GM13976 (cell line): ENCODE measurements at regions not wholly inside any gene's neighbourhood (a gene's known extent, or its start where the extent isn't known, plus 50 kb on each side); places are given as distances from the start of the nearest gene placed in this dataset.

Experiments used
- DNase-seq: peaks from one replicate; pipeline ENCODE4 v3.0.0; 2012; ENCODE audit warnings: low spot score
- in situ Hi-C: fragments of 300-500 bp; cut with MboI; formaldehyde crosslinking; loops from one replicate; pipeline ENCODE4 v1.12.0; 2022; ENCODE audit warnings: low sequenced_read_pairs, mixed read lengths, inconsistent platforms; ENCODE audit not compliant: unreplicated experiment
- TF ChIP-seq, protein P1 (sequence below): IDR thresholded peaks from 2 replicates; pipeline ENCODE4 v1.5.1; 2012; ENCODE audit warnings: borderline replicate concordance, mild to moderate bottlenecking; ENCODE audit not compliant: insufficient read depth; ENCODE audit errors: extremely low read depth, missing control alignments, control extremely low read depth

DNA sequence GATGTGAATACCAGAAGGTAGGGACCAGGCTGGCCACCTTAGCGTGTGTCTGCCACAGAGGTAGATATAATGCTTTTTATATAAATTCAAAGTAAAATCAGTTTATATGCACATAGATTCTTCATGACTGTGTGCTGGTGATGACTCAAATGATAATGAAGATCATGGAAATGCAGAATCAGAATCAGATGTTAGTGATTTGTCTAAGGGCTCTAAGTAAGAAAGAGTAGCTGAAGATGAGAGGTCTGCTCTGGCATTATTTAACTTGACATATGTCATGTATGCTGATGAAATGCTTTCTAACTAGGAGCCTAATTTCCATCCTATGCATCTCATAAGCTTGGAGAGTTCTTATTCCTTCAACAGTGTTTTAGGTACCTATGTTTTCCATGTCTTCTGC lies 50.3 kb upstream of the DPH6 start:
- TF ChIP-seq, protein P1, sequence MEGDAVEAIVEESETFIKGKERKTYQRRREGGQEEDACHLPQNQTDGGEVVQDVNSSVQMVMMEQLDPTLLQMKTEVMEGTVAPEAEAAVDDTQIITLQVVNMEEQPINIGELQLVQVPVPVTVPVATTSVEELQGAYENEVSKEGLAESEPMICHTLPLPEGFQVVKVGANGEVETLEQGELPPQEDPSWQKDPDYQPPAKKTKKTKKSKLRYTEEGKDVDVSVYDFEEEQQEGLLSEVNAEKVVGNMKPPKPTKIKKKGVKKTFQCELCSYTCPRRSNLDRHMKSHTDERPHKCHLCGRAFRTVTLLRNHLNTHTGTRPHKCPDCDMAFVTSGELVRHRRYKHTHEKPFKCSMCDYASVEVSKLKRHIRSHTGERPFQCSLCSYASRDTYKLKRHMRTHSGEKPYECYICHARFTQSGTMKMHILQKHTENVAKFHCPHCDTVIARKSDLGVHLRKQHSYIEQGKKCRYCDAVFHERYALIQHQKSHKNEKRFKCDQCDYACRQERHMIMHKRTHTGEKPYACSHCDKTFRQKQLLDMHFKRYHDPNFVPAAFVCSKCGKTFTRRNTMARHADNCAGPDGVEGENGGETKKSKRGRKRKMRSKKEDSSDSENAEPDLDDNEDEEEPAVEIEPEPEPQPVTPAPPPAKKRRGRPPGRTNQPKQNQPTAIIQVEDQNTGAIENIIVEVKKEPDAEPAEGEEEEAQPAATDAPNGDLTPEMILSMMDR = no peak
- in situ Hi-C loops = no loop called here
- DNase-seq = no peak

DNA sequence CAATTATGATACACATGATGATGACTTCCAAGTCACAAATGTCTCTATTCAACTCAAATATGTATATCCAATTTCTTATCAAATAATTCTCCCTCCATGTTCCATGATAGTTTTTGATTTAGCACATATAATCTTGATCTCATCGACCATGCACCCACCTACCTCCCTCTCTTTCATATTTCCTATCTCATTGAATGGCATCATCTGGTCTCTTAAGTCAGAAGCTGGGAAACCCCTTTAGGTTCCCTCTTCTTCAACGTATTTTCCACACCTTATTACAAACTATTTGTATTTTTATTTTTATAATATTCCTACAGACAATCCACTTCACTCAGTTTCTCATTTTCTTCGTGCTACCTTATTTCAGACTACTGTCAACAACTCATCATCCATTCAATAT lies 56.9 kb upstream of the DPH6 start:
- TF ChIP-seq, protein P1 = no peak
- DNase-seq = no peak
- in situ Hi-C loops = no loop called here

DNA sequence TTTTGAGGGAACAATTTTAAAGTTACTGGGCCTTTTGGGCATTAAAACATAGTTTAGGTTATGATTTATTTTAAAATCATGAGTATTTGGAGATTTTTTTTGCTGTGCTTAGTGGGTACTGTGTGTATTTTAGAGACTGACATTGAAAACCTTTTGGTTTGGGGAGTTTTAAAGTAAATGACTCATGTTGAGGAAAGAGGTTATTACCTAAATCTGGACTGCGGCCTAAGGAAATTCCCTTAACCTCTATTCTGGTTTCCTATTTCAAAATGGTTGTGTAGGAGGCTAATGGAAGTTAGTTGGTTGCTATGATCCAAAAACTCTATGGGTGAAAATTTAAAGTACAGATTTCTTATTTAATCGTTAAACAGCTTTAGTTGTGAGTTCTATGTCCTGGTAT lies 57.3 kb upstream of the DPH6 start:
- TF ChIP-seq, protein P1 = no peak
- peak; percentile 17 for DNase-seq
- in situ Hi-C loops = no loop called here

DNA sequence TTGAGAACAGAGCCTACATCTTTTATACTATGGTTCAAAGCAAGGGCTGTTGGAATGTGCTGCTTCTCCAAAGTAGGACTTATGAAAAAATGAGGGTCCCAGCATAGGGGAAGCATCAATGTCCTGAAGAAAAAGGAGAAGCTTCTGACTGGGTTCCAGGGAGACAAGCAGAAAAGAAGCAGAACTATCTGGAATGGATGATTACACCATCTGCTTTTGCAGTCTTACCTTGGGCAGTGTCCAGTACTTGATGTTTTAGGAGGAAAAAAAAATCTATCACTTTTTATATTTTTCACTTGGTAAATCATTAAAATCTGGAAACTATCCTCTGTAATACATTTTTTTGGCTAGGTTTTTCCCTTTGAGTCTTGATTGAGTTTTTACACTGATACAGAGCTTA lies 57.9 kb upstream of the DPH6 start:
- in situ Hi-C loops = no loop called here
- TF ChIP-seq, protein P1 = no peak

DNA sequence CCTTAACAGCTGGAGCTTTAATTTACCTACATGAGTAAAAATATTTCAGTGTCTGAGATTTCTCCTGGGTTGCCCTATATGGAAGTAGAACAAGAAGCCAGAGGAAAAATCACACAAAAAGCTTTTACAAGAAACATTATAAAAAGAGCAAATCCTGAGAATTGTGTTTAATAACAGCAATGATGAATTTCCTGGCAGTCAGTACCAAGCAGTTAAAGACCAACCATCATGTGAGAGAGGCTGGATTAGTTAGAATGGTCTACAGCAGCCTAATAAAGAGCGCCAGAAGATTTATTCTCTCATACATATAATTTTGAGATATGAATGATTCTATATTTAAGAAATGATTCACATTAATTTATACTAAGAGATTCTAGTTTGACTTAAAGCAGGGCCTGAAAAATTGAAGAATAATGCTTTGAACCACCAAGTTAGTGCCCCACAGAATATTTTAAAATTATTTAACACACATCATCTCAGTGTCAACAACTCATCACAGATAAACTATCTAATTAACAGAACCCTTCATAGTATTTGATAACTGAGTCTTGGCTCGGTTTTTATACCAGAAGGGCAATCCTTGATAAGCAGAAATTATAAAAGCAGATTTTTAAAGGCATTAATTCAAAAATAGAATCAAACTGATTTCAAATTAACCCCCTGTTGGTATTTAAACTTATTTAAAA lies 59.9 kb upstream of the DPH6 start:
- DNase-seq = no peak
- TF ChIP-seq, protein P1 = no peak
- in situ Hi-C loops = no loop called here

More for the DNA sequence above, 57.9 kb upstream of the DPH6 start:
- DNase-seq = no peak

DNA sequence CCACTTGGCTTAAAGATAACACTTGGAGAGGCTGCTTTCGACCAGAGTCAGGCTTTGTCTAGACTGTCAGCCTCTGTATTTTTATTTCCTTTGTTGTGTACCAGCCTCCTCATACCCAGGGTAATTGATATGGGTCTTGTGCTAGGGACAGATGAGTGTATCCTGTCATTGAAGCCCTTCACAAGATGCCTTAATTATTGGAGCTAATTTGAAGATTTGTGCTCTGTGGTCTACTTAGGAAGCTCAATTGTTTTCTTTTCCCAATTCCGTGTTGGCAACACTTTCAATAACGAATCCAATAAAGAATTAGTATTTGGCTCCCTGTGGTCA lies 60.5 kb upstream of the DPH6 start:
- in situ Hi-C loops = no loop called here

More for the DNA sequence above, 60.5 kb upstream of the DPH6 start:
- DNase-seq = no peak
- TF ChIP-seq, protein P1 = no peak
